Neutrophil (primary cell): ENCODE measurements at regions not wholly inside any gene's neighbourhood (a gene's known extent, or its start where the extent isn't known, plus 50 kb on each side); places are given as distances from the start of the nearest gene placed in this dataset.

Experiments used
- H3K27ac ChIP-seq: fragments of 200-600 bp; sonication (generic); 2 replicates; pipeline ENCODE4 v1.5.1; 2016; ENCODE audit warnings: mild to moderate bottlenecking, moderate library complexity
- H3K27me3 ChIP-seq: fragments of 200-600 bp; sonication (generic); 2 replicates; pipeline ENCODE4 v1.6.0; 2016; ENCODE audit warnings: mild to moderate bottlenecking
- H3K36me3 ChIP-seq: fragments of 200-600 bp; sonication (generic); 2 replicates; pipeline ENCODE4 v1.5.1; 2017
- H3K4me1 ChIP-seq, 2 experiments: fragments of 200-600 bp in 1 of 2; sonication (generic) in 1 of 2; 1 replicate in 1 of 2; 2 replicates in 1 of 2; pipeline versions ENCODE4 v1.5.1 to v1.6.1; 2013 to 2016; ENCODE audit warnings: low read depth in 1 of 2, low read length in 1 of 2, mild to moderate bottlenecking in 1 of 2, moderate library complexity in 1 of 2; ENCODE audit not compliant: control insufficient read depth in 1 of 2, insufficient read depth in 1 of 2
- H3K4me3 ChIP-seq, 2 experiments: fragments of 200-600 bp in 1 of 2; sonication (generic) in 1 of 2; 1 replicate in 1 of 2; 2 replicates in 1 of 2; pipeline ENCODE4 v1.5.1; 2013 to 2016; ENCODE audit warnings: low read depth in 1 of 2, low read length in 1 of 2, mild to moderate bottlenecking in 1 of 2, moderate library complexity in 1 of 2
- H3K9me3 ChIP-seq: fragments of 200-600 bp; sonication (generic); 2 replicates; pipeline ENCODE4 v1.5.1; 2016
- TF ChIP-seq, protein P1 (sequence below): fragments of 200-600 bp; sonication (generic); IDR thresholded peaks from 2 replicates; pipeline ENCODE4 v1.5.1; 2016; ENCODE audit warnings: antibody characterized with exemption

DNA sequence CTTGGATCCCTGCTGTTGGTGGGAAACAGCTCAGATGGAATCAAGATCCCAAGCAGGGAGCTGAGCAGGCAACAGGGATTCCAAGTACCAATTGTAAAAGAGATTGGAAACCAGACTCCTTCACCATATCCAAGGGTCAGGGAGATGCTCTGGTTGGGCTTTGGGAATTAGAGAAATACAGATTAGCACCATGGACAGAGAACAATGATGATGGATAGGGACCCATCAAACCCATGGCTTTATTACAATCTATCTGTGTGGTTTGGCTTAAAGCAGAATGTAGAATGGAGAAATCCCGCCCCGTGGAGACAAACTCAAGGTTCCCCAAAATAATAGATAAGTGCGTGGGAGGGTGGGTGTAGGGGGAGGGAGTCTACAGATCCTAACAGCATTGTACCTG is 120.7 kb upstream of the CSF3R start:
- Histone ChIP-seq H3K27ac (no peak overlapping the region), H3K4me3 (no peak overlapping the region), H3K9me3 (no peaks in the 10 kb centered on the region), H3K4me1 (no peaks in the 10 kb centered on the region), H3K27me3 (peaks cover 12% of the 10 kb centered on the region), H3K36me3 (no peaks in the 10 kb centered on the region)
- TF ChIP-seq, protein P1, sequence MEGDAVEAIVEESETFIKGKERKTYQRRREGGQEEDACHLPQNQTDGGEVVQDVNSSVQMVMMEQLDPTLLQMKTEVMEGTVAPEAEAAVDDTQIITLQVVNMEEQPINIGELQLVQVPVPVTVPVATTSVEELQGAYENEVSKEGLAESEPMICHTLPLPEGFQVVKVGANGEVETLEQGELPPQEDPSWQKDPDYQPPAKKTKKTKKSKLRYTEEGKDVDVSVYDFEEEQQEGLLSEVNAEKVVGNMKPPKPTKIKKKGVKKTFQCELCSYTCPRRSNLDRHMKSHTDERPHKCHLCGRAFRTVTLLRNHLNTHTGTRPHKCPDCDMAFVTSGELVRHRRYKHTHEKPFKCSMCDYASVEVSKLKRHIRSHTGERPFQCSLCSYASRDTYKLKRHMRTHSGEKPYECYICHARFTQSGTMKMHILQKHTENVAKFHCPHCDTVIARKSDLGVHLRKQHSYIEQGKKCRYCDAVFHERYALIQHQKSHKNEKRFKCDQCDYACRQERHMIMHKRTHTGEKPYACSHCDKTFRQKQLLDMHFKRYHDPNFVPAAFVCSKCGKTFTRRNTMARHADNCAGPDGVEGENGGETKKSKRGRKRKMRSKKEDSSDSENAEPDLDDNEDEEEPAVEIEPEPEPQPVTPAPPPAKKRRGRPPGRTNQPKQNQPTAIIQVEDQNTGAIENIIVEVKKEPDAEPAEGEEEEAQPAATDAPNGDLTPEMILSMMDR, result no peak

DNA sequence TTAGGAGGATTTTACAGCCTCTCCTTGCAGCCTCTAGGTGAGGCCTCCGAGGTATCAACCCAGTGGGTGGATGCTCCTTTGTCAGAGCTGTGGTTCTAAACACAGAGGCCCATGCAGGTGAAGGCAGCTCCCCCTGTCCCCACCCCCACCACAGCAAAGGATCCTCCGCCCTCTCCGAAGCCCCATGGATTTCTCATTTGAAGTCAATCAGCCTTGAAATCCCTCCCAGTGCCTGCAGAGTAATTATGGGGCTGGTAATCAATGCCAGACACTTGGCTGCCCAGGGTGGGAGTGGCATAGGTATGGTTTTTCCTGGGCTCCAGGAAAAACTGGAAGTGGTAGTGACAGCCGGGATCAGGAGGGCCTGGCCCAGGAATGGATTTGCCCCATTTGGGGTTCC is 119.5 kb upstream of the CSF3R start:
- Histone ChIP-seq H3K27ac (no peak overlapping the region), H3K27me3 (peaks cover 25% of the 10 kb centered on the region)
- TF ChIP-seq, protein P1, result no peak

DNA sequence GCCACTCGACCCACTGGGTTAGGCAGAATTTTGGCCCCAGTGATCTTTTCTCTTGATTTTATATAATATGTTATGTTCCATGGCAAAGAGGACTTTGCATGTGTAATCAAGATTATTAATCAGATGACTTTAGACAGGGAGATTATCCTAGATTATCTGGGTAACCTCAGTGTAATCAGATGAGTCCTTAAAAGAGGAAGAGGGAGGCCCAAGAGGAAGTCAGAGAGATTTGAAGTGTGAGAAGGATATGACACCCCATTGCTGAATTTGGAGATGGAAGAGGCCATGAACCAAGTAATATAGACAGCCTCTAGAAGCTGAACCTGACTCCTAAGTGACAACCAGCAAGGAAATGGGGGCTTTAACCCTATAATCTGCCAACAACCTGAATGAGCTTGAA is 117.1 kb upstream of the CSF3R start:
- H3K27ac ChIP-seq, result no peak overlapping the region
- H3K27me3 ChIP-seq, result peaks cover 47% of the 10 kb centered on the region

More for the DNA sequence above, 119.5 kb upstream of the CSF3R start:
- no peaks in the 10 kb centered on the region for H3K4me1 ChIP-seq
- no peaks in the 10 kb centered on the region for H3K36me3 ChIP-seq
- H3K4me3 ChIP-seq, result no peak overlapping the region
- H3K9me3 ChIP-seq, result no peaks in the 10 kb centered on the region

DNA sequence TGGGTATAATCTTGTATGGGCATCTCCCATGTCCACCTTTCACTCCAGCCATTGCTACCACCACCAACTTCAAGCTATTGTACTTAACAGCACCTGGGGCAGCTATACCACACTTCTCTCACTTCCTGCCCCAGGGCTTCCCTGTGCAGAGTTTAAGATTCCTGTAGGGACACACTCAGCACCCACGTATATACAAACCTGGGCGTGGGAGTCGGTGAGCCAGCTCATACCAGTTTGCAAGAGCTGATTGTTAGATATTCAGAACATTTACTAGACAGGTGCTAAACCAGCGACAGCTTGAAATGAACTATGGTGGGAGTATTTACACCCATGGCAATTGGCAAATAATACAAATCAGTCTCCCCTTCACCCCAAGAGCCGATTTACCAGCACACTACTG is 114.8 kb upstream of the CSF3R start:
- Histone ChIP-seq H3K36me3 (no peaks in the 10 kb centered on the region), H3K4me1 (no peaks in the 10 kb centered on the region), H3K27ac (no peak overlapping the region), H3K9me3 (no peaks in the 10 kb centered on the region), H3K27me3 (peaks cover 67% of the 10 kb centered on the region), H3K4me3 (no peak overlapping the region)
- TF ChIP-seq, protein P1, result no peak

More for the DNA sequence above, 117.1 kb upstream of the CSF3R start:
- H3K4me1 ChIP-seq, result no peaks in the 10 kb centered on the region
- TF ChIP-seq, protein P1, result no peak
- H3K4me3 ChIP-seq, result no peak overlapping the region
- H3K9me3 ChIP-seq, result no peaks in the 10 kb centered on the region
- no peaks in the 10 kb centered on the region for H3K36me3 ChIP-seq

DNA sequence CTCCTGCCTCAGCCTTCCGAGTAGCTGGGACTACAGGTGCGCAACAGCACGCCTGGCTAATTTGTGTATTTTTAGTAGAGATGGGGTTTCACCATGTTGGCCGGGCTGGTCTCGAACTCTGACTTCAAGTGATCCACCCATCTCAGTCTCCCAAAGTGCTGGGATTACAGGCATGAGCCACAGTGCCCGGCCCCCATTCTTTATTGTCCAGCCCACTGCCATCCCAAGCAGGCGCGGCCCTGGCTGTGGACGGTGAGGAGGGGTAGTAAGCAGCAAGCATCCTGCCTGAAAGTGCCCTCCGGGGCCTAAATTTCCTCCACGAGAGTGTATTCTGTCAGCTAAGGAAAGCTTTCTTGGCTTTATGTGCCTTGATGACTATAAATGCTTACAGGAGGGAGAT is 113.2 kb upstream of the CSF3R start:
- no peaks in the 10 kb centered on the region for H3K9me3 ChIP-seq
- H3K36me3 ChIP-seq, result no peaks in the 10 kb centered on the region
- TF ChIP-seq, protein P1, result no peak
- no peaks in the 10 kb centered on the region for H3K4me1 ChIP-seq
- peaks cover 83% of the 10 kb centered on the region for H3K27me3 ChIP-seq
- no peak overlapping the region for H3K27ac ChIP-seq
- H3K4me3 ChIP-seq, result no peak overlapping the region

DNA sequence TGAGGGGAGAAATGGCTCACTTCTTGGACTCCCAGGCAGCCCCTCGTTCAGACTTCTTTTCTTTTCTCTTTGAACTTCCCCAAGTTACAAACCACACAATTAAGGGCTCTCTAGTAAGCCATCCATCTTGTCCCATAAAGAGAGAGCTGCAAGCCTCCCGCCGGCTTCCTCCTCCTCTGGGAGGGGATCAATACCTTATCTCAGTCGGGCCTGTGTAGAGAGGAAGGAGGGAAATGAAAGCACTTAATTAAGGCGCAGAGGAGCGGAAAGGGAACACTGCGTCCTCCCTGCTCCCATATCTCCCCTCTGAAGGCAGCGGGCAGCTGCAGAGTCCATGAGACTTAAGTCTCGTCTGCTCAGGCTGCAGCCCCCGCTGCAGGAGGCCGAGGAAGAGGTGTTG is 112.6 kb upstream of the CSF3R start:
- H3K4me3 ChIP-seq, result no peak overlapping the region
- H3K27ac ChIP-seq, result no peak overlapping the region
- H3K27me3 ChIP-seq, result peaks cover 89% of the 10 kb centered on the region
- H3K9me3 ChIP-seq, result no peaks in the 10 kb centered on the region
- no peaks in the 10 kb centered on the region for H3K4me1 ChIP-seq
- TF ChIP-seq, protein P1, result no peak
- no peaks in the 10 kb centered on the region for H3K36me3 ChIP-seq
